PC-3 (cell line): ENCODE measurements at regions not wholly inside any gene's neighbourhood (a gene's known extent, or its start where the extent isn't known, plus 50 kb on each side); places are given as distances from the start of the nearest gene placed in this dataset.

Experiments
- ATAC-seq: fragments of 200-7000 bp; cut with Tn5 transposase; 2 replicates; pipeline ENCODE4 v1.9.1; 2020; ENCODE audit warnings: mild to moderate bottlenecking, moderate library complexity
- BruUV-seq: library from RNA; stranded (reverse); fragments of 400-500 nt; replicated peaks from 2 replicates; lab custom pipeline; 2021; lab: Mats Ljungman, UMichigan
- CTCF ChIA-PET: fragments of 300-600 bp; sonication (Branson Sonifier 250); formaldehyde crosslinking; loops from one replicate; lab custom pipeline; 2022; ENCODE audit warnings: antibody characterized with exemption; lab: Charles Lee
- POLR2A ChIA-PET: fragments of 300-600 bp; sonication (Branson Sonifier 250); formaldehyde crosslinking; loops from one replicate; lab custom pipeline; 2022; ENCODE audit warnings: antibody characterized with exemption; ENCODE audit not compliant: unreplicated experiment; lab: Charles Lee
- DNase-seq: peaks from one replicate; pipeline ENCODE4 v3.0.0-alpha.2; 2015
- H2AFZ ChIP-seq: fragments of 300-600 bp; sonication (generic); 2 replicates; pipeline ENCODE4 v1.6.0; 2016; ENCODE audit warnings: antibody characterized with exemption, low read length
- H3F3A ChIP-seq: fragments of 300-600 bp; sonication (generic); one replicate; pipeline ENCODE4 v1.6.0; 2017; ENCODE audit warnings: antibody characterized with exemption, low read length, control low read depth, mild to moderate bottlenecking; ENCODE audit not compliant: unreplicated experiment
- H3K27ac ChIP-seq: fragments of 300-600 bp; sonication (generic); 2 replicates; pipeline ENCODE4 v1.5.1; 2016; ENCODE audit warnings: mild to moderate bottlenecking, low read length
- H3K27me3 ChIP-seq: fragments of 300-600 bp; sonication (generic); 2 replicates; pipeline ENCODE4 v1.6.1; 2016; ENCODE audit warnings: low read length, mixed read lengths
- H3K36me3 ChIP-seq: fragments of 300-600 bp; sonication (generic); 2 replicates; pipeline ENCODE4 v1.6.1; 2016; ENCODE audit warnings: low read depth, mixed run types, low read length, mixed read lengths
- H3K4me1 ChIP-seq: fragments of 300-600 bp; sonication (generic); 2 replicates; pipeline ENCODE4 v1.5.1; 2016; ENCODE audit warnings: low read length; ENCODE audit not compliant: insufficient read depth
- H3K4me2 ChIP-seq: fragments of 300-600 bp; sonication (generic); 2 replicates; pipeline ENCODE4 v1.6.0; 2016; ENCODE audit warnings: low read length
- H3K4me3 ChIP-seq: fragments of 300-600 bp; sonication (generic); 2 replicates; pipeline ENCODE4 v1.5.1; 2016; ENCODE audit warnings: mild to moderate bottlenecking, low read length, mixed read lengths
- H3K79me2 ChIP-seq: fragments of 300-600 bp; sonication (generic); 2 replicates; pipeline ENCODE4 v1.6.1; 2017; ENCODE audit warnings: low read length, mixed read lengths
- H3K9ac ChIP-seq: fragments of 300-600 bp; sonication (generic); 2 replicates; pipeline ENCODE4 v1.6.0; 2016; ENCODE audit warnings: mild to moderate bottlenecking, low read length
- H3K9me2 ChIP-seq: fragments of 300-600 bp; sonication (generic); replicated peaks from 2 replicates; pipeline ENCODE4 v1.6.1; 2016; ENCODE audit warnings: mixed run types, low read length, mixed read lengths
- H3K9me3 ChIP-seq: fragments of 300-600 bp; sonication (generic); 2 replicates; pipeline ENCODE4 v1.6.1; 2016; ENCODE audit warnings: low read length, mixed read lengths
- H4K20me1 ChIP-seq: fragments of 300-600 bp; sonication (generic); 2 replicates; pipeline ENCODE4 v1.6.1; 2016; ENCODE audit warnings: low read length, mixed read lengths
- EZH2 ChIP-seq: fragments of 300-600 bp; sonication (generic); IDR thresholded peaks from one replicate; pipeline ENCODE4 v1.6.1; 2017; ENCODE audit warnings: antibody characterized with exemption, mild to moderate bottlenecking, low read length; ENCODE audit not compliant: unreplicated experiment
- EZH2phosphoT487 ChIP-seq: fragments of 300-600 bp; sonication (generic); IDR thresholded peaks from 2 replicates; pipeline ENCODE4 v1.6.1; 2018; ENCODE audit warnings: mild to moderate bottlenecking, antibody characterized with exemption, low read length, borderline replicate concordance
- intact Hi-C: fragments of 100-400 bp; cut with micrococcal nuclease; formaldehyde crosslinking; loops from 2 replicates; pipeline ENCODE4 v1.9.0; 2023
- TF ChIP-seq, protein P1 (sequence below): fragments of 300-600 bp; sonication (generic); conservative IDR thresholded peaks from 2 replicates; pipeline ENCODE4 v1.5.1; 2017; ENCODE audit warnings: antibody characterized with exemption, low read depth, mild to moderate bottlenecking, low read length

DNA sequence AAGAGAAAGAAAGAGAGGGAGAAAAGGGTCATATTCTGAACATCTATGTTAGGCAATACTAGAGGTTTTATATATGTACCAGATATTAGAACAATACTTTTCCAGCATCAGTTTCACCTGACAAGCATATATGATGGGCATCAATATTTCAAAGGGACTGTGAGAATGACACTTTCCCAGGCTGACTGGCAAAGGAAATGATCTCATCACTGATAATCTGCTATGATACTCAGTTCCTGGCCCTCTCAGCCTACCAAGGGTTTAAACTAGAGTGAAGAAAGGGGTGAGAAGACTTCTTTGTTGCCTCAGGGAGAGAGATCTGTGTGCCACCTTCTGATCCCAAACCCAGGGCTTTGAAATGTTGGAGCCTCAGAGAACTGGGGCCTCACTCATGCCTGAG lies 183.5 kb downstream of the TTC8 start:
- H3K79me2 ChIP-seq = no peaks in the 10 kb centered on the region
- ChIA-PET CTCF (no interaction called here), POLR2A (no interaction called here)
- H3K9me3 ChIP-seq = no peaks in the 10 kb centered on the region
- H3K4me1 ChIP-seq = no peaks in the 10 kb centered on the region
- no peak overlapping the region for H3K4me3 ChIP-seq
- intact Hi-C loops = no loop called here
- no peak overlapping the region for H3K4me2 ChIP-seq
- no TSS peak for BruUV-seq
- H3K9me2 ChIP-seq = no peaks in the 10 kb centered on the region
- no peak for ATAC-seq
- TF ChIP-seq EZH2phosphoT487 (no peak), EZH2 (no peak)
- TF ChIP-seq, protein P1, sequence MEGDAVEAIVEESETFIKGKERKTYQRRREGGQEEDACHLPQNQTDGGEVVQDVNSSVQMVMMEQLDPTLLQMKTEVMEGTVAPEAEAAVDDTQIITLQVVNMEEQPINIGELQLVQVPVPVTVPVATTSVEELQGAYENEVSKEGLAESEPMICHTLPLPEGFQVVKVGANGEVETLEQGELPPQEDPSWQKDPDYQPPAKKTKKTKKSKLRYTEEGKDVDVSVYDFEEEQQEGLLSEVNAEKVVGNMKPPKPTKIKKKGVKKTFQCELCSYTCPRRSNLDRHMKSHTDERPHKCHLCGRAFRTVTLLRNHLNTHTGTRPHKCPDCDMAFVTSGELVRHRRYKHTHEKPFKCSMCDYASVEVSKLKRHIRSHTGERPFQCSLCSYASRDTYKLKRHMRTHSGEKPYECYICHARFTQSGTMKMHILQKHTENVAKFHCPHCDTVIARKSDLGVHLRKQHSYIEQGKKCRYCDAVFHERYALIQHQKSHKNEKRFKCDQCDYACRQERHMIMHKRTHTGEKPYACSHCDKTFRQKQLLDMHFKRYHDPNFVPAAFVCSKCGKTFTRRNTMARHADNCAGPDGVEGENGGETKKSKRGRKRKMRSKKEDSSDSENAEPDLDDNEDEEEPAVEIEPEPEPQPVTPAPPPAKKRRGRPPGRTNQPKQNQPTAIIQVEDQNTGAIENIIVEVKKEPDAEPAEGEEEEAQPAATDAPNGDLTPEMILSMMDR = no peak
- no peak for DNase-seq
- no peaks in the 10 kb centered on the region for H3K36me3 ChIP-seq
- no peak overlapping the region for H3K27ac ChIP-seq
- no peak overlapping the region for H2AFZ ChIP-seq
- no peak overlapping the region for H3K9ac ChIP-seq
- H3F3A ChIP-seq = no peaks in the 10 kb centered on the region
- no peaks in the 10 kb centered on the region for H3K27me3 ChIP-seq
- no peaks in the 10 kb centered on the region for H4K20me1 ChIP-seq

DNA sequence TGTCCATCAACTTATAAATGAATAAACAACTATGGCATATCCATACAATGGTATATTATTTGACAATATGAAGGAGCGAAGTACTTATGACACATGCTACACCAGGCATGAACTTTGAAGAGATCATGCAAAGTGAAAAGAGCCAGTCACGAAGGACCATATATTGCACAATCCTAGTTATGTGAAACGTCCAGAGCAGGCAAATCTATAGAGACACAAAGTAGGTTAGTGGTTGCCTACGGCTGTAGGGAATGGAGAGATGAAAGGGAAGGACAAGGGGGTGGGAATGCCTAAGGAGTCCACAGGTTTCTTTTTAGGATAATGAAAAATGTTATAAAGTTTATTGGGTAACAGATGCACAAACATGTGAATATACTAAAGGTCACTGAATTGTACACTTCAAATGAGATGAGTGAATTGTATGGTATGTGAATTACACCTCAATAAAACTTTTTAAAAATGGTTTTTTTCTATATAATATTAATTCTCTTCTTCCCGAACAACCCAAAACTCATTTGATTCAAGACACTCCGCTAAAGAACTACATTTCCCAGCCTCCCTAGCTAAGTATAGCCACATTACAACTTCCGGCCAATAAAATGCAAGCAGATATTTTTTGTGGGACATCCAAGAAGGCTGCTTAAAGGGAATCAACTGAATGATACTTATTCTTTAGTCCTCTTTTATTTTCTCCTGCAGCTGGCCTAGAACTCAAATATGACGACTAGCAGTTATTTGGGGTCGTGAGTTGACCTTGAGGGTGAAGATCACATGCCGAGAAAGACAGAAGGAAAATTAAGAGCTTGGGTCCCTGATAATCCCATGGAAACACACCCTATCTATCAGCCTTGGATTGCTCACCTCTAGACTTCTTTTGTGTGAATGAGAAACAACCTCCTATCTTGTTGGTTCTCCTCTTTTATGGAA lies 187.2 kb downstream of the TTC8 start:
- ATAC-seq (no peak), DNase-seq (no peak)
- Histone ChIP-seq H3K79me2 (no peaks in the 10 kb centered on the region), H3K9me2 (no peaks in the 10 kb centered on the region), H3K27ac (no peak overlapping the region), H3K9me3 (no peaks in the 10 kb centered on the region), H3K9ac (no peak overlapping the region), H4K20me1 (no peaks in the 10 kb centered on the region), H2AFZ (no peak overlapping the region), H3K27me3 (no peaks in the 10 kb centered on the region), H3K36me3 (no peaks in the 10 kb centered on the region), H3F3A (no peaks in the 10 kb centered on the region), H3K4me3 (no peak overlapping the region), H3K4me2 (no peak overlapping the region), H3K4me1 (peaks cover 3% of the 10 kb centered on the region; the same call in 1 of the 2 replicates)
- no peak for TF ChIP-seq EZH2phosphoT487
- no peak for TF ChIP-seq EZH2
- TF ChIP-seq, protein P1 = no peak
- no TSS peak for BruUV-seq
- intact Hi-C loops = loop anchor here (1.0 kb wide), 1 partner anchor 92 kb away; no protein-coding TSS in a partner anchor
- ChIA-PET POLR2A (no interaction called here), CTCF (no interaction called here)
